Stimulated activated CD4-positive, alpha-beta T cell treated with anti-CD3 and anti-CD28 coated beads, TNF-alpha, amount 100 ng/mL, for 24 hours (primary cell): ENCODE measurements at regions not wholly inside any gene's neighbourhood (a gene's known extent, or its start where the extent isn't known, plus 50 kb on each side); places are given as distances from the start of the nearest gene placed in this dataset.

Experiments used
- DNase-seq, 3 experiments: peaks; one replicate each; pipeline ENCODE4 v3.0.0-alpha.2; 2020; ENCODE audit warnings: low read depth in 3 of 3

- DNase-seq: no peak
Observed at GRCh38 chr21:16911166-16911607, 601.7 kb upstream of the CXADR start.

DNA sequence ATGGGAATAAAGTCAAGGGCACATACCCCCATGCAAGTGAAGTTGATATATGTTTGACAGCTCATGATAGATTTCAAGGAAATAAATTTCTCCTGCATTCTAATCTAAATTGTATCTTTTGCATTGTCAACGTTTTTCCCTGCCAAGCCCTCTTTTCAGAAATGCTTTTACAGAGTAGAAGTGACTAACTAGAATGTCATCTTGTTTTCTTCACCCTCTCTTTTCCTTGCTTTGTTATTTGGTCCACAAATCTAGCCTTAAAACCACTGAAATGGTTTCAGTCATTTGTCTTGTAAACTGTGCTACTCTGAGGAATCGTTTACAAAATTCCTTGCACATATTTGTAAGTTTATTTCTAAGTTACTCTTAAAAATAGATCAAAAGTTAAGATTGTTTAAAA is 600.8 kb upstream of the CXADR start:
- no peak for DNase-seq

GRCh38 chr21:16913010-16913409 is 599.8 kb upstream of the CXADR start:
- no peak for DNase-seq

DNA sequence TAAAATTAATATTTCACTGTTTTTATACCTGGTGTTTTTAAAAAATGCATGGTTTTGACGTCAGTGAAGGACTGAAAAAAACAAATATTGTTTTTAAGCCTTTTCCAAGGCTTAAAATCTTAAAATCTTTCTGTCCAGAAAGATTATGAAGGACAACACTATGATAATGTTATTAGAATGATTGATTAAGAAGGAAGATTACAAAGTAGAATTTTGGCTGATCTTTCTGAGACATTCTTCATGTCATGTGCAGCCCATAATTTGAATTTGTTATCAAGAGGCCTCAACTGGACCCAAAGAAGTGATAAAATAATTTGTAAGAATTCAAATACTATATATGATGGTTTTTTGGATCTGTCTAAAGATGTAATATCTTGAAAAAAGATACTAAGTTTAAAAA is 584.4 kb upstream of the CXADR start:
- no peak for DNase-seq

DNA sequence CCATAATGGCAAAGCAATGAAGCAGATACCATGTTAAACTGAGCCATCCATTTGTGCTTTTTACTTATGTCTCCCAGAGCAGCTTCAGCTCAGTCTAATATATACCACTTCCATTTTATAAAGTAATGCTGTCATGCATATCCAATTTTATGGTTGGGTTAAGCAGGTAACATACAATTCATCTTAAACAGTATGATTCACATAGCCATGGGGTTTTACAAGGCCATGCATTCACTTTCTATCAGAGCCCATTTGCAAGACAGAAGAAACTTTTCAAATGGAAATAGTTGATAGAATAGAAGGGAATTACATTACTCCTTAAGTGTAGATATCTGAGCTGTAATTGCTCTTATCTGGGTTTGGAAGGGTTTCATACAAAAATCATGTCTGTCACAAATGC is 580.5 kb upstream of the CXADR start:
- DNase-seq: no peak

- DNase-seq: no peak
Observed at GRCh38 chr21:16942703-16943102, 570.1 kb upstream of the CXADR start.

- no peak for DNase-seq
Observed at GRCh38 chr21:16943231-16943630, 569.6 kb upstream of the CXADR start.

DNA sequence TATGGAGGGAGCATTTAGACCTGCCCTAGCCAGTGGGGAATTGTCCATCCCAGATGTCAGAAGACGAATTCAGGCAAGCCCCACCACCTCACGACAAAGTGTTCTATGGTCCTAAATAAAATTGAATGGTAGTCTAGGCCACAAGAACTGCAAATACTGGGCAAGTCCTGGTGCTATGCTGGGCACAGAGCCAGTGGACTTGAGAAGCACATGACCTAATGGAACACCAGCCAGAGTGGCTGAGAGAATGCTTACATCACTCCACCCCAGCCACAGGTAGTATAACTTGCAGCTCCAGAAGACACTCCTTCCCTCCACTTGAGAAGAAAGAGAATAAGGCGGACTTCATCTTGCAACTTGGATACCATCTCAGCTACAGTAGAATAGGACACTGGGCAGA is 567.3 kb upstream of the CXADR start:
- no peak for DNase-seq

- no peak for DNase-seq
Observed at GRCh38 chr21:16956824-16957223, 556.0 kb upstream of the CXADR start.

GRCh38 chr21:16965424-16965823 is 547.4 kb upstream of the CXADR start:
- DNase-seq: no peak

DNA sequence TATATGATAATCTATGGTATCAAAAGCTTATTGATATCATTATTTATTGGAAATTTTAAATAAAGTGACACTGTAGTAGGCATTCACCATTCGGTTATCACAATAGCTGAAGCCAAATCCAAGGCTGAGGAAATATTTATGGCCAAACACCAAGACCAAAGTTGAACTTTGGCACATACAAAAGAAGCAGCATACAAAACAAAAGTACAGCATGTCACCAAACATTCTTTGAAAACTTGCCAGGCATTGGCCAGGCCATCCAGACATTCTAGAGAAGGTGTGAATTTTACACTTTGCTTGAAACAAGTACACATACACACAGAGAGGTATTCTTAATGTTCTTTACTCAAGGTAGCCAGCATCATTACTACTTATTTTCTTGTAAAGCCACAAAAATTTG is 544.4 kb upstream of the CXADR start:
- no peak for DNase-seq

DNA sequence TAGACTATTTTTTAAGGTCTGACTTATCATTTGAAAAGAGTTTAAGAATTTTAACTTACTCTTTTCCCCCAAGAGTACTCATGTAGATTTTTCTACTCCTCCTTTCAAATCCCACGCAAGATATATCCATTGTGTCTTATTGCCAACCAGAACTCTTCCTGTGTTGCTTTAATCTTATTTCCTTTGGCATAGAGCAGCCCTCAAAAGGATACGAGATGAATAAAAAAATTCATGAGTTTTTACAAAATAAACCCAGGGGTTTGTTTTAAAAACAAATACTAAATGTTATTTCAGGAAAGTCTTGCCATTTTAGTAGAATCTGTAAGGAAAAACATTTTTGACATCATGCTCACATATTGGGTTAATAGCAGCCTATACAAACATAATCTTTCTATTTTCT is 543.2 kb upstream of the CXADR start:
- no peak for DNase-seq

- no peak for DNase-seq
Observed at GRCh38 chr21:16974060-16974459, 538.8 kb upstream of the CXADR start.

DNA sequence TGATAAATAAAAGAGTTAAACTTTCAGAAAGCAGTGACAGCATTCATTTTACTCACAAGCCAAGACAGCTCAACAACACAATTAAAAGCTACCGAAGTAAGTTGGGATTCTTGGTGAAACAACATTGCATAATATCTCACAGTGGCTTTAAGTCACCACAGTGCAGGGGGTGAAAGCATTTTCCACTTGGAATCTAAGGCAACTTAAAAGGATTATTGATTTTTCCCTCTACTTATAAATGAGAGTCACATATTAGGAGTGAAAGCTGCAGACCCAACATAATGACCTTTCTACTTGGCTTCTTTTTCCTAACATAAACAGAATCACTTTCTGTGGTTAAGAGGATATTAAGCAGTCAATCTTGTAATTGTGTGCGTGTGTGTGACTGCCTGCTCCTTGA is 536.6 kb upstream of the CXADR start:
- no peak for DNase-seq

DNA sequence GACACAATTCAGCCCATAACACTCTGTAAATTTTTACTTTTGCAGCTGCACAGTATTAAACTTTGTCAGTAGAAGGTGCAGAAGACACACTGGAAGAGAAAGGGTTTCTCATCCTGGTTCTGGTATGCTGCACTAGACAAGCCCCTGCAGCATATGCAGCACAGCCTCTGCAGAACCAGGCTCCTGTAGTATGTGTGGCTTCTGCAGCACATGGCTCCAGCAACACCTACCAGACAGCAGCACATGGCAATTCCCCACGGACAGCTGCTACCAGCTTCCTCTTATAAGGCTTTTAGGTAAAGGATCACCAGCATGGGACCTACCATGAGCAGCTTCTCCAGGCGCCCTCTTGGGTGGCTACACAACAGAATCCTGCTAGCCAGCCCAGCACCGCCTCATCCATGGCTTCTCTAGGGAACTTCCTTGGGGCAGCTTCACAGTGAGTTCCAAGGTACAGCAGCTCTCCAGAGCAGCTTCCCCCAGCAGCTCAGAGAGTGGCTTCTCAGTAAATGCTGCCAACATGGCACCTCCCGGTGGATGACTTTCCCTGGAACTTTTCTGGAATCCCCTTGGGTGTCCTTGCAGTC is 534.4 kb upstream of the CXADR start:
- no peak for DNase-seq

GRCh38 chr21:16979574-16979973 is 533.3 kb upstream of the CXADR start:
- no peak for DNase-seq

- no peak for DNase-seq
Observed at GRCh38 chr21:16983420-16983819, 529.4 kb upstream of the CXADR start.

DNA sequence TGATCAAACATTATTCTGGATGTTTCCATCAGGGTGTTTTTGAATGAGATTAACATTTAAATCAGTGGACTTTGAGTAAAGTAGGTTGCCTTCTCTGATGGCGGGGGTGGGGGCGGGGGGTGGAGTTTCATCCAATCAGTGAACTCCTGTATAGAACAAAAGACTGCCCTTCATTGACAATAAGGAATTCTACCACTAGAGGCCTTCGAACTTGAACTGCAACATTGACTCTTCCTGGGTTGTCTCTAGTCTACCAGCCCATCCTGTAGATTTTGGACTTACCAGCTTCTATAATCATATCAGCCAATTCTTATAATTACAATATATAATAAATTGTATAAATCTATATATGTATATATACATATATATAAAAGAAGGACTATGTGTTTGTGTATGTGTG is 520.4 kb upstream of the CXADR start:
- DNase-seq: no peak

GRCh38 chr21:16993416-16994038 is 519.3 kb upstream of the CXADR start:
- DNase-seq: no peak

- DNase-seq: no peak
Observed at GRCh38 chr21:17002594-17003257, 510.1 kb upstream of the CXADR start.

DNA sequence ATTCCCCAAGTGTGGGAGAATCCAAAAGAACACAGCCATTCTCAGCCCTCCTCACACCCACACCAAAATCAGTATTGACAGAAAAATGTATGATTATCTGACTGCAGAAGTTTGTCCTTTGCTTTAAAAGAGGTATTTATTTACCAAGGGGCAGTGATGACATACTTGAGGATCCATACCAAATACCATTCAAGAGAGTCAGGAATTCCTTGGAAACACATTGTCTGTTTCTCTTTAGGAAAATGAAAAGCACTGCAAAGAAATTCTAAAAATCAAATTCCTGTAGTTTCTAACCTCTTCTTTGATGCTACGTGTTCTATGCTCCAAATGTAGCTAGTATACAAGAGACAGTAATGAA is 509.6 kb upstream of the CXADR start:
- DNase-seq: no peak

DNA sequence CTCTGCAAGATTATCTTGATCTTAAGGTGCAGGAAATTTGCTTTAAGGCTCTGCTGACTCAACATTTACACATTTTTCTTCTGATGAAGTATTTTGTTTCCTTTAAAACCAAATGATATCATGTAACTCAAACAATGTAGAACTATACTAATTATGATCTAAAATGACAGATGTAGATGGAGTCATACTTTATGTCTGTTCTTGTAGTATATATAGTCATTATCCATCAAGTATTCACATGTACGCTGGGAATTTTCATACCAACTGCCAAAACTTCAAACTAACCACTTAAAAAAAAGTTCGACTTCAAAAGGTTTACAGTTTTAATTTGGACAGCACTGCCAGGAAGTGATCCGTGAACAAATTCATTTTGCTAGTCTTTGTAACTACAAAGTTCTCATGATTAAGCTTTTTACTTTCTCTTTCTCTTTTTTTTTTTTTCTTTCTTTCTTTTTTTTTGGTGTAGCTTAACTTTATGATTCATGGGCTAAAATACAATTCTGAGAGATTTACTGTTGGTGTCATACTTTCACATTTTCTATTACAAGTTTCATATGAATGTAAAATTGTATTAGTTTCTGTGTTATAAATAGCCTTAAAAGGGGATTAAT is 509.0 kb upstream of the CXADR start:
- DNase-seq: no peak

GRCh38 chr21:17032141-17032655 is 480.6 kb upstream of the CXADR start:
- DNase-seq: no peak
